ENCODE measurements at regions not wholly inside any gene's neighbourhood (a gene's known extent, or its start where the extent isn't known, plus 50 kb on each side); places are given as distances from the start of the nearest gene placed in this dataset.

DNA sequence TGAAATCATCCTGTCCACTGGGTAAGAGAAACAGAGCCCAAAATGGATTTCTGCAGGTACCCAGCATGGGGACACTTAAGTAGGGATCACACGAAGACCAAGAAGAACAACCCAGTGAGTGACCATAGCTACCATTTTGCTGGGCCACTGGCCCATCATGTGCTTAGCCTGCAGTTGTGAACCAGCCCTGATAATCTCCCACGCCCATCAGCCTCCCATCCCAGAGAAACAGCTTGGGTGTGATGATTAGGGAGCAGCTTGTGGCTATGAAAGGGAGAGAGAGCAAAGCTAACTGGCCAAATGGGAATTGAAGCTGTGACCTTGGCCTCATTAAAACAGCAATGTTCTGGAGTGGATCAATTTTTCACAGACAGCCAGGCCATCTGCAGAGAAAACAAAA is 138.5 kb downstream of the SLC24A2 start:
- TF ChIP-seq, protein P1, sequence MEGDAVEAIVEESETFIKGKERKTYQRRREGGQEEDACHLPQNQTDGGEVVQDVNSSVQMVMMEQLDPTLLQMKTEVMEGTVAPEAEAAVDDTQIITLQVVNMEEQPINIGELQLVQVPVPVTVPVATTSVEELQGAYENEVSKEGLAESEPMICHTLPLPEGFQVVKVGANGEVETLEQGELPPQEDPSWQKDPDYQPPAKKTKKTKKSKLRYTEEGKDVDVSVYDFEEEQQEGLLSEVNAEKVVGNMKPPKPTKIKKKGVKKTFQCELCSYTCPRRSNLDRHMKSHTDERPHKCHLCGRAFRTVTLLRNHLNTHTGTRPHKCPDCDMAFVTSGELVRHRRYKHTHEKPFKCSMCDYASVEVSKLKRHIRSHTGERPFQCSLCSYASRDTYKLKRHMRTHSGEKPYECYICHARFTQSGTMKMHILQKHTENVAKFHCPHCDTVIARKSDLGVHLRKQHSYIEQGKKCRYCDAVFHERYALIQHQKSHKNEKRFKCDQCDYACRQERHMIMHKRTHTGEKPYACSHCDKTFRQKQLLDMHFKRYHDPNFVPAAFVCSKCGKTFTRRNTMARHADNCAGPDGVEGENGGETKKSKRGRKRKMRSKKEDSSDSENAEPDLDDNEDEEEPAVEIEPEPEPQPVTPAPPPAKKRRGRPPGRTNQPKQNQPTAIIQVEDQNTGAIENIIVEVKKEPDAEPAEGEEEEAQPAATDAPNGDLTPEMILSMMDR (IDR thresholded peaks at IDR 0.05) = no peak
- ATAC-seq = no peak
- CTCF ChIA-PET = interaction anchor here (0.7 to 1.9 kb wide), 2 partner anchors 179 to 186 kb away, joined by 3 to 7 read pairs; no protein-coding TSS in a partner anchor

DNA sequence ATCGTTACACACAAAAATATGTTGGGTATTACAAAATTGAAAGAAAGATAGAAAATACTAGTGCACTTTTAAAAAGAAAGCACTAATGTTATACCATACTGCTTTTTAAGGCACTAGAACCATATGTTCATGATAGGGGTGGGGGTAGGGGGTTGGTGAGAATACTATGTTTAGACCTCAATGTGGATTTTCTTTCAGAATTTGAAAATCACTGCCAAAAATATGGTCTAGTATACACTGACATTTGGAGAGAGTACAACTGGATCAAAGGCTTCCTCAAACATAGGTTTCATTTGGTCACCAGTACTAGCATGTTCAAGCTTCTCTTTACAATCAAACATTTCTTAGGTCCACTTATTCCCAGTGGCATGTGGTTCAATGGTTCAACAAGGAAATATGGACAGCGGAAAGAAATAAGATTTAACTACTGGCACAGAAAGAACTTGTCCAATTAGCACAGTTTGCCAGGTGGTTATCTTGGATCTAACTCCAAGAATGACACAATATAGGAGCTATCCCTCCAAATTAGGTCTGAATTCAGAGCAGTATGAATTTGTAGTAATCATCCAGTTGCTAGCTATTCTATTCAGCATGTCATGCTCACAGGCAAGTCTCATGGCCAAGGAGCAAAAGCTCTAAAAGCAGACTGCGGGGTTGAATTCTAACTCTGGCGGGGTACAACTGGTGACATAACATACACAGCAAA is 139.3 kb downstream of the SLC24A2 start:
- intact Hi-C loops (cut with micrococcal nuclease) = no loop called here
- Mint-ChIP-seq H3K4me1 (ENCODE audit: low read depth) (no peaks in the 10 kb centered on the region), H3K4me3 (no peak overlapping the region), H3K9me3 (no peaks in the 10 kb centered on the region), H3K36me3 (ENCODE audit: low read depth) (no peaks in the 10 kb centered on the region), H3K27ac (no peak overlapping the region), H3K27me3 (peaks cover 1% of the 10 kb centered on the region)
- DNase-seq (no peak), ATAC-seq (no peak)
- POLR2A ChIA-PET = no interaction called here
- CTCF ChIA-PET = interaction anchor here (1.9 kb wide), 1 partner anchor 185 kb away, joined by 7 read pairs; no protein-coding TSS in a partner anchor
- TF ChIP-seq, protein P1 (IDR thresholded peaks at IDR 0.05) = no peak

More for the DNA sequence above, 138.5 kb downstream of the SLC24A2 start:
- Mint-ChIP-seq H3K4me3 (no peak overlapping the region), H3K9me3 (no peaks in the 10 kb centered on the region), H3K36me3 (ENCODE audit: low read depth) (no peaks in the 10 kb centered on the region), H3K27me3 (peaks cover 1% of the 10 kb centered on the region), H3K27ac (no peak overlapping the region), H3K4me1 (ENCODE audit: low read depth) (no peaks in the 10 kb centered on the region)
- intact Hi-C loops (cut with micrococcal nuclease) = no loop called here
- POLR2A ChIA-PET = interaction anchor here (0.6 kb wide), 1 partner anchor 19 kb away, joined by 3 read pairs; no protein-coding TSS in a partner anchor
- DNase-seq = no peak

DNA sequence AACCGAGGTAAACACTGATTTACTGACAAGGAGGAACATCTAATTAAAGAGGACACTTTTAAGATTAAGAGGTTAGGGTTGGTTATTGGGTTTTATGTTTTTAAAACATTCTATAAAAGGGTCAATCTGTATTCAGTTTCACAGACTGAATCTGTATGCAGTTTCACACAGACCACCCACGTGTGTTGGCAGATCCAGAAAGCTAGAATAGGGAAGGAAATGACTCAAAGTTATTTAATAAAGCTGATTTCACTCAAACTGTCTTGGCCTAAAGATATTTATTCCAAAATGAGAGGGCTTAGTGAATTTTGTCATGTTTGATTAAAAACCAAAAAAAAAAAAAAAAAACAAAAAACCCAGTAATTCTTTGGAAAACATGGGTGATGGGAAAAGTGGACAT is 140.2 kb downstream of the SLC24A2 start:
- POLR2A ChIA-PET = no interaction called here
- no peaks in the 10 kb centered on the region for H3K9me3 Mint-ChIP-seq
- H3K4me3 Mint-ChIP-seq = no peak overlapping the region
- CTCF ChIA-PET = no interaction called here
- no peaks in the 10 kb centered on the region for H3K36me3 Mint-ChIP-seq (ENCODE audit: low read depth)
- H3K27me3 Mint-ChIP-seq = peaks cover 1% of the 10 kb centered on the region
- TF ChIP-seq, protein P1 (IDR thresholded peaks at IDR 0.05) = no peak
- ATAC-seq (no peak), DNase-seq (no peak)
- H3K4me1 Mint-ChIP-seq (ENCODE audit: low read depth) = no peaks in the 10 kb centered on the region
- no peak overlapping the region for H3K27ac Mint-ChIP-seq
- intact Hi-C loops (cut with micrococcal nuclease) = no loop called here

DNA sequence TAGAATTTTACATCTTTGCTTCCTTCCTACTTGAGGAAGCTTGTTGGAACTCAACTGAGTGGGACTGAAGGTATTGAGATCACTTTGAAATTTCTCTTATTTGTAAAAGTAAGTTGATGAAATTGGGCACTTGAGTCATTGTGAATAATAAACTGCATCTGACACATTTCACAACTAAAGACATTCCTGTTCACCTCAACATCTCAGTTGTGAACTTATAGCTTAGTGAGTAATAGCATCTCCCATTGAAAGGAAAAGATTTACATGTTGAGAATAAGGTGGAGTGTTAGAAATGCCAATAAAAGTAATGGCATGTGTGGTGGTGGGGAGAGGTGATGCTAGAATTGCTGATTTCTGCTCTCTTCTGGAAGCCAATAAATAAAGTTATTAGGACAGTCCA is 145.0 kb downstream of the SLC24A2 start:
- DNase-seq (no peak), ATAC-seq (no peak)
- Mint-ChIP-seq H3K9me3 (no peaks in the 10 kb centered on the region), H3K27ac (no peak overlapping the region), H3K27me3 (peaks cover 2% of the 10 kb centered on the region), H3K36me3 (ENCODE audit: low read depth) (no peaks in the 10 kb centered on the region), H3K4me3 (no peak overlapping the region), H3K4me1 (ENCODE audit: low read depth) (no peaks in the 10 kb centered on the region)
- ChIA-PET POLR2A (no interaction called here), CTCF (interaction anchor here (1.3 kb wide), 1 partner anchor 179 kb away, joined by 4 read pairs; no protein-coding TSS in a partner anchor)
- intact Hi-C loops (cut with micrococcal nuclease) = no loop called here
- TF ChIP-seq, protein P1 (IDR thresholded peaks at IDR 0.05) = no peak

DNA sequence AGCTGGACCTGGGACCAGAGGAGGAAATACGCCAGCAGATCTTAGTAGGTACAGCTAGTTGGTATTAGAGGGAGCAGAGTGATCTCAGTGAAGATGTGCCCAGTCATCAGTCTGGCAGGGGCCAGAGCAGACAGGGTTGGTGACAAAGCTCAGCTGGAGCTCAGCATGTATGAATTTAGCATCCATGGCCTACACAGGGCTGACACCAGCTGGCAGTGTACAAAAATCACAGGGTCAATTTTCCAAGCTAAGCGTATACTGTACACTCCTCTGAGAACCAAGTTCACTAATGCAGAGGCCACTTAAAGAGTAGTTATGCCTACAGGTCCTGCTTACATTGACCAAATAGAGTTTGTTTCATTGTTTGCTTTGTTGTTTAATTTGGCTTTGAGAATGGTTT is 146.6 kb downstream of the SLC24A2 start:
- ATAC-seq (no peak), DNase-seq (no peak)
- Mint-ChIP-seq H3K36me3 (ENCODE audit: low read depth) (no peaks in the 10 kb centered on the region), H3K9me3 (no peaks in the 10 kb centered on the region), H3K4me3 (no peak overlapping the region), H3K27me3 (peaks cover 1% of the 10 kb centered on the region), H3K4me1 (ENCODE audit: low read depth) (no peaks in the 10 kb centered on the region), H3K27ac (no peak overlapping the region)
- CTCF ChIA-PET = interaction anchor here (0.6 to 1.2 kb wide), 2 partner anchors 11 to 177 kb away, joined by 3 to 4 read pairs; no protein-coding TSS in a partner anchor
- TF ChIP-seq, protein P1 (IDR thresholded peaks at IDR 0.05) = no peak
- POLR2A ChIA-PET = no interaction called here
- intact Hi-C loops (cut with micrococcal nuclease) = no loop called here
